HG03439 (cell line): ENCODE measurements at regions not wholly inside any gene's neighbourhood (a gene's known extent, or its start where the extent isn't known, plus 50 kb on each side); places are given as distances from the start of the nearest gene placed in this dataset.
"Not testable (repeated sequence)": the region's sequence is repeated elsewhere in the genome, so short reads cannot be mapped to it uniquely, and the experiment has no call there.

Source experiments
- ATAC-seq: cut with Tn5 transposase; IDR thresholded peaks from one replicate; pipeline ENCODE4 v1.9.1; 2021; ENCODE audit warnings: mild to moderate bottlenecking, moderate library complexity; ENCODE audit not compliant: unreplicated experiment

DNA sequence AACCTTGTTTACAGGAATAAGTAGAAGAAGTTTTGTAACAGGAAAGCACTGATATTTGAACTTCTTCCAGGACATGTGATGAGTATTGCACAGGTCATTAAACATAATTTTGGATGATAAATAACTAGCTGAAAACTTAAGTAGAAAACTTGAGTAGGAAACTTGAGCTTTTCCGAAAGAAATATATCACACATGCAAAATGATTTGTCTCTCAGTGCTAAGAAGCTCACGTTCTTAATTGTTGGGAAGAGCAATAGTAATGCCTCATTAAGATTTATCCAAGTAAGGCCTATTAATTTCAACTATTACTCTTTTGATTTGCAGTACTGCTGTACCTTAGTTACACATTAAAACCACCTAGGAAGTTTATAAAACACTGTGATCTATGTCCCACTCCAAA, 1921.9 kb upstream of the LRRTM1 start:
- ATAC-seq = no peak

GRCh38 chr2:82224301-82224940, 1919.9 kb upstream of the LRRTM1 start:
- ATAC-seq = no peak

DNA sequence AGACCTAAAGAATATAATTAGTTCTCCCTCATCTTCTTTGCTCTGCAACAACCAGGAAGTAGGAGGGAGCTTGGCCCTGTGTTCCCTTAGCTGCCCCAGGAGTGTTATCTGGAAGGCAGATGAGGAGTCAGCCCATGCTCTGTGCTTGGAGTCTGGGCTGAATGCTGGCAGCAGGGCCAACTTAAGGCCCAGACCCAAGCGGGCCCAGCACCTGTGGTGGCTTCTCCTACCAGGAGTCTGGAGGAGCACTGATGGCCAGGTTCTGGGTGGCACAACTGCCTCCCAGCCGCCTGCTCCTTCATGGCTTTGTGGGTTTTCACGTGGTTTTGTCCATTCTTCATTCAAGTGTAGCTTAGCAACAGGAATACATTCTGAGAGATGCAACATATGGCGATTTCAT, 1910.7 kb upstream of the LRRTM1 start:
- ATAC-seq = no peak

DNA sequence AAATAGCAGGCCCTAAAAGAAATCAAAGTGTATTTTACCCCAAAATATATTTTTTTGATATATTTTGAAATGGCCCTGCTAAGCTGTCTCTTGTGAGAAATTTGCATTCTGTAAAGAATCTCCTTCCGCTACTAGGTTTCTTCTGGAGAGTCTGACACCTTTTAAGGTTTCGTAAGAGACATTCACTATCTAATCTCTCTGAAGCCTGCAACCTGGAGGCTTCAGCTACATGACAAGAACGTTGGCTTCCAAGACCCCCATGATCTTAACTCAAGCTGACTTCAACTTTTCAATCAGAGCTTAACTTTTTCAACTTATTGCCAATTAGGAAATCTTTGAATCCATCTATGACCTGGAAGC, 1894.9 kb upstream of the LRRTM1 start:
- ATAC-seq = no peak

GRCh38 chr2:82198809-82199492, 1894.4 kb upstream of the LRRTM1 start:
- no peak for ATAC-seq

DNA sequence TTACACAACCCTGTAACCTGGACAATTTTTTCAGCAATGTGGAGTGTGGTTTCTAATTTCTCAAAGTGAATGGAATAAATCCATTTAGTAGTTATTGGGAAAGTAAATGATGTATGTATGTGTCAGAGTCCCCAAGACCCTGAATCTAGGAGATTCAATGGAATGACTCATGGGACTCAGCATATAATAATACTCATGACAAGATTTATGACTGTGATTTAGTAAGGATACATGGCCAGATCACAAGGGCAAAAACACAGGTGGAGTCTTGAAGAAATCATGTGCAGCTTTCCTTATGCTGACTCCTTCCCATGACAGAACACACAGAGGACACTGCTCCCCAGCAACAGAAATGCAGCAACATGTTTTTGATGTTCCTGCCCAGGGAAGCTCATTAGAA, 1877.7 kb upstream of the LRRTM1 start:
- no peak for ATAC-seq

DNA sequence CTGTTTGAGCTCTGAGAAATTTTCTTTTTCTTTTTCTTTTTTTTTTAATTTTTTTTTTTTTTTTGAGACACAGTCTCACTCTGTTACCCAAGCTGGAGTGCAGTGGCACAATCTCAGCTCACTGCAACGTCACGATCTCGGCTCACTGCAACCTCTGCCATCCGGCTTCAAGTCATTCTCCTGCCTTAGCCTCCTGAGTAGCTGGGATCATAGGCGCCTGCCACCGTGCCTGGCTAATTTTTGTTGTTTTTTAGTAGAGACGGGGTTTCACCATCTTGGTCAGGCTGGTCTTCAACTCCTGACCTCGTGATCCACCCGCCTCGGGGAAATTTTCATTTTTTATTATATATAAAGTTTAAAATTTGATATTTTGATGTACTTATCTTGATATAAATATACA, 1870.7 kb upstream of the LRRTM1 start:
- ATAC-seq = not testable (repeated sequence)

GRCh38 chr2:82172483-82172882, 1867.9 kb upstream of the LRRTM1 start:
- ATAC-seq = no peak

DNA sequence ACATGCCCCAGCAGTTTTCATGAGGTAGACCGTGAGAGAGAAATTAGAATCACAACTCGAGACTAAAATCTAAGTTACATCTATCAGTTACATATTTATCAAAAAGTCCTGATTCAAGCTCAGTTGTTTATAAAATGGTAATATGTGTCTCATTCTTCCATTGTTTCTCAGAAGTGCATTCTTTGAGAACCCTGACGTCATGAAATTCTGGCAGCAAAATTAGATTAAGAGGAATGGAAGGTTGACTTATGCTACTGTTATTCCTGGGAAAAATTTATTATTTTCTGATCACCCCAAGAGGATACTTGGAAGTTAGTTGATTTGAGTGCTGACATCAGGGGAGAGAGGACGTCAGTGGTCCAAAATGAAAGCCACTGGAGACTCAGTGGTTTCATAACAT, 1864.8 kb upstream of the LRRTM1 start:
- ATAC-seq = no peak

- ATAC-seq = no peak
These were observed 1860.8 kb upstream of the LRRTM1 start for GRCh38 chr2:82165377-82165776.

DNA sequence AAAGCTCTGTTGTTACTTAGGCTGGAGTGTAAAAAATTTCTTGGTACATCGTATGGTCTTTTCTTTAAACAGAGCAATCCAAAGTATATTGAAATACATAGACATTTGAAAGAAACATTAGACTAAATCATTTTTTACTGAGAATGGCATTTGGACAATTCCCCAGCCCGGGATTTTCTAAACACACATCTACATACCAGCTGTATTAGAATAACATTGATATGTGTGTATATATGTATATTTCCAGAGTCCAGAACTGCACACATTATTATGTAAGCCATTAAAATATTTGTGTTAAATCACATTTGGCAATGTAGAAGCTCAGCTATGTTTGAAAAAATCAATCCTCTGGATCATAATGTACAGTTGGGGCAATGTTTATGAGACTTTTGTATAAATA, 1853.6 kb upstream of the LRRTM1 start:
- no peak for ATAC-seq

DNA sequence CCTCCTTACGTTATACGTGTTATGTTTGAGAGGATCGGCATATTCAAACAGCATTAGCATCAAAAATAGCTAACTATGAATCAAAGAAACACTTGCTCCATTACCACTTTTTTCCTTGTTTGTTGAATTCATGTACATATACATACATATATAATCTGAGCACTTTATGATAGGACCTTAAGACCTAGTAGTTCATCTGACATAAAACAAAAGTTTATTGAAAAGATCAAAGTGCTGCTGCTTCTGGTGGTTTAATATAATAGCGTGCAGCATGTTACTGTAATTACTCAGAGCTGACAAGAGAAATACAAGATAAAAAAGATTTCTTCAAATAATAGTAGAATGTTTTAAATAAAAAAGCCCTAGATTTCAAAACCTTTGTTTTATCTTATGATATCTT, 1850.9 kb upstream of the LRRTM1 start:
- ATAC-seq = no peak

GRCh38 chr2:82143343-82143742, 1838.8 kb upstream of the LRRTM1 start:
- no peak for ATAC-seq

DNA sequence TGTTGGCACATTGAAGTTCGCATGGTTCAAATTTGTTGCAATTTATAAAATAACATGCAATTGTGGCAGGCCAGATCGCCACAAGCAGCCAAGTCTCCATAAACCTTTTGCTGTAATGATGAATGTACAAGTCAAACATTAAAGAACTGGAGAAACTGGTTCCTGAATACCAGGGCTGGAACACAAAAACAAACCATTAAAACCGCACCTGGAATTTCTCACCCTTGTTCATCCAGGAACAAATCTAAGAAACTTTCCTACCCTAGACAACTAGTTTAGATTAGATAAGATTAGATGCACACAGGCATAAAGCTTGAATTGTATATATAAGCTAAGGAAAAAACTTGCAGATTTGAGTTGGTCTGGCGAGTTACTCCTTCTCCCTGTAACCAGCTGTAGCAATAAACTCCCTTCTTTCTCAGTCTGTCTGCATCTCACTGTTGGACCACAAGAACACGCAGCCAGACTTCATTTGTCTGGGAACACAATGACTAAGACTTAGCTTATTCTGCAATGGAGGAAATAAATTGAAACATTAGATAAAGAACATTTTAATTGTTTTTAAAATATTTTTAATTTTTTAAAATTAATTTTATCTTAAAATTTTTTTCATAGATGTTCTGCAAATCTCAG, 1835.5 kb upstream of the LRRTM1 start:
- no peak for ATAC-seq

DNA sequence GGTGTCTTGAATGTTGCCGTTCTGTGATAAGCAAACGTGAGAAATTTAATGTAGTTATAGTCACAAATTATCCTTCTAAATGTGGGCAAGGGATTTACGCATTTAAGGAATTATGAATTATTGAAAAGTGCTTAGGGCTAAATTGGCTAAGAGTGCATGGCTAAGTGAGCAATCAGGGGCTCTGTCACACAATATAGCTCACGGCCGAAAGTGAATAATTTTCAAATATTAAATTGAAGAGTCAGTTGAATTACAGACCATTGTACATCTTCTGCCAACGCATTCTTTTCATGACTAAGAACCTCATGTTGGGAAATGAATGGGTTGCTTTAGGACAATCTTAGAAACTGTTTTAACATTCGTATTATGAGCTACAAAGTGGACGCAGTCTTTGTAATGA, 1832.9 kb upstream of the LRRTM1 start:
- ATAC-seq = no peak

GRCh38 chr2:82128051-82128450, 1823.5 kb upstream of the LRRTM1 start:
- no peak for ATAC-seq

GRCh38 chr2:82124629-82125028, 1820.1 kb upstream of the LRRTM1 start:
- ATAC-seq = no peak

- no peak for ATAC-seq
These were observed 1816.1 kb upstream of the LRRTM1 start for GRCh38 chr2:82120654-82121053.

DNA sequence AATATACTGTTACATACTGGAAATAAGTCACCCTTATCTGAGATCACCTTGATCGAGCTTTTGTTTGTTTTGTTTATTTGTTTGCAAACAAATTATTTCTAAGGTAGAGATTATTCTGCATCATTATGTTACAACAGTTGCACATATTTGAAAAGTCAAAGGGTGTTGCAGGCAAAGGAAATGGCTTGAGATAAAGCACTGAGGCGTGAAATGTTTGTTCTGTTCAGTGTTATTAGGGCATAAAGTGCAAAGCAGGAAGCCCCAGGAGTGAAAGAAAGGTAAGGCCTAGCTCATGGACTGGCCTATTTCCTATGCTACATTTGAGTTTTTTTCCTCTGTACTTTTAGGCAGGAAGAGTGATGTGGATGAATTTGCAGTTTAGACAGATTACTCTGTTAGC, 1815.6 kb upstream of the LRRTM1 start:
- no peak for ATAC-seq

GRCh38 chr2:82109418-82109817, 1804.9 kb upstream of the LRRTM1 start:
- no peak for ATAC-seq

GRCh38 chr2:82098617-82099016, 1794.1 kb upstream of the LRRTM1 start:
- no peak for ATAC-seq

- ATAC-seq = no peak
These were observed 1785.0 kb upstream of the LRRTM1 start for GRCh38 chr2:82089518-82089917.
